ENCODE measurements at regions not wholly inside any gene's neighbourhood (a gene's known extent, or its start where the extent isn't known, plus 50 kb on each side); places are given as distances from the start of the nearest gene placed in this dataset.

DNA sequence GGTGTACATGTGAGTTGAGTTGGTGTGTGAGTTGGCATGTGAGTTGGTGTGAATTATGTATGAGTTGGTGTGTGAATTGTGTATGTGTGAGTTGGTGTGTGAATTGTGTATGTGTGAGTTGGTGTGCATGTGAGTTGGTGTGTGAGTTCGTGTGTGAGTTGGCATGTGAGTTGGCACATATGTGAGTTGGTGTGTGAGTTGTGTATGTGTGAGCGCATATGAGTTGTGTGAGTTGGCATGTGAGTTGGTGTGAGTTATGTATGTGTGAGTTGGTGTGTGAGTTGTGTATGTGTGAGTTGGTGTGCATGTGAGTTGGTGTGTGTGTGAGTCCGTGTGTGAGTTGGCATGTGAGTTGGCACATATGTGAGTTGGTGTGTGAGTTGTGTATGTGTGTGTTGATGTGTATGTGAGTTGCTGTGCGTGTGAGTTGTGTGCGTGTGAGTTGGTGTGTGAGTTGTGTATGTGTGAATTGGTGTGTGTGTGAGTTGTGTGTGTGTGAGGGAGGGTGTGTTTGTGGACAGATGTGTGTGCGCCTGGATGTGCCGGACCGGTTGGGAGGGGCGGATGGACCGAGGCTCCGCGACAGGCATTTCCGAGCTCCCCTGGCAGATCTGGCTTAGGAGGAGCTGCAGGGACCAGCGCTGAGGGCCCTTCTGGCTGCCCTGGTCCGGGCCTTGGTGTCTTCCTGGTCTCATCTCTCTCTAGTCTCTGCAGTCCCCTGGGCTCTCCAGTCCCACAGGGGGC, 162.5 kb upstream of the IER5L start:
- no peak for DNase-seq

DNA sequence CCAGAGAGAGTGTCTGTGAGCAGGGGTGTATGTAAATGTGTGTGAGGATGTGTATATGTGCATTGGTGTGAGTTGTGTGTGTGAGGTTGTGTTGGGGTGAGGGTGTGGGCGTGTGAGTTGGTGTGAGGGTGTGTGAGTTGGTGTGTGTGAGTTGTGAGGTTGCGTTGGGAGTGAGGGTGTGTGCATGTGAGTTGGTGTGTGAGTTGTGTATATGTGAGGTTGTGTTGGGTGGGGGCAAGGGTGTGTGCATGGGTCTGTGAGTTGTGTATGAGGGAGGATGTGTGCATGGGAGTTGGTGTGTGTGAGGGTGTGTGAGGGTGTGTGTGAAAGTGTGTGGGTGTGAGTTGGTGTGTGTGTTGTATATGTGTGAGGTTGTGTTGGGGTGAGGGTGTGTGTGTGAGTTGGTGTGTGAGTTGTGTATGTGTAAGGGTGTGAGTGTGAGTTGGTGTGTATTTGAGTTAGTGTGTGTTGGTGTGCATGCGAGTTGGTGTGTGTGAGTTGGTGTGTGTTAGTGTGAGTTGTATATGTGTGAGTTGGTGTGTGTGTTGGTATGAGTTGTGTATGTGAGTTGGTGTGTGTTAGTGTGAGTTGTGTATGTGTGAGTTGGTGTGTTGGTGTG, 161.6 kb upstream of the IER5L start:
- no peak for DNase-seq

DNA sequence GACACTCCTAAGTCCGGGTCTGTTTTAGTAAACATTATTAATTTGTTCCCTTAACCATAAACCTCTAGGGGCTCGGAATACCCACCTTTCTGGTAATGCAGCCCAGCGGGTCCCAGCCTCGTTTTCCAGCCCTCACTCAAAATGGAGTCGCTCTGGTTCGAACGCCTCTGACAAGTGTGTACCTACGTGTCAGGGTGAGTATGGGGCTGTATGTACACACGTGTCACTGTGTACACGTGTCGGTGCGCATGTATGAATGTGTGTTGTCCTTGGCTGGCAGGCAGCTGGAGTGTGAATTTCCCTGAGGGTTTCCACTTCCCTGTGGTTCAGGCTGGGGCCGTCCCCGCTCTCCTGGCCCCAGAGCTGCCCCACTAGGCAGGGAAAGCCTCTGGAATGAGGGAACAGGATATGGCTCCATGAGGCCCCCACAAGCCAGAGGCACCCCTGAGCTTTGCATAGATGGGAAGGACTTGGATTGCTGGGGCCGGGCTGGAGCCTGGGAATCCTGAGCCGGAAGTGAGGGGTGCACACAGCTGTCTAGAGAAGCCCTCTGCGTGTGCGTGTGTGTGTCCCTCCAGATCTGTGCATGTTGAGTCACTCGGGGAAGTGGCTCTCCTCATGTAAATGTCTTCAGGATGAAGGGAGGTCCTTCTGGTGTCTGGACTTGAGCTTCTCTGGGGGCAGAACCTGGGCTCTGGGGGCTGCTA, 160.8 kb upstream of the IER5L start:
- no peak for DNase-seq

DNA sequence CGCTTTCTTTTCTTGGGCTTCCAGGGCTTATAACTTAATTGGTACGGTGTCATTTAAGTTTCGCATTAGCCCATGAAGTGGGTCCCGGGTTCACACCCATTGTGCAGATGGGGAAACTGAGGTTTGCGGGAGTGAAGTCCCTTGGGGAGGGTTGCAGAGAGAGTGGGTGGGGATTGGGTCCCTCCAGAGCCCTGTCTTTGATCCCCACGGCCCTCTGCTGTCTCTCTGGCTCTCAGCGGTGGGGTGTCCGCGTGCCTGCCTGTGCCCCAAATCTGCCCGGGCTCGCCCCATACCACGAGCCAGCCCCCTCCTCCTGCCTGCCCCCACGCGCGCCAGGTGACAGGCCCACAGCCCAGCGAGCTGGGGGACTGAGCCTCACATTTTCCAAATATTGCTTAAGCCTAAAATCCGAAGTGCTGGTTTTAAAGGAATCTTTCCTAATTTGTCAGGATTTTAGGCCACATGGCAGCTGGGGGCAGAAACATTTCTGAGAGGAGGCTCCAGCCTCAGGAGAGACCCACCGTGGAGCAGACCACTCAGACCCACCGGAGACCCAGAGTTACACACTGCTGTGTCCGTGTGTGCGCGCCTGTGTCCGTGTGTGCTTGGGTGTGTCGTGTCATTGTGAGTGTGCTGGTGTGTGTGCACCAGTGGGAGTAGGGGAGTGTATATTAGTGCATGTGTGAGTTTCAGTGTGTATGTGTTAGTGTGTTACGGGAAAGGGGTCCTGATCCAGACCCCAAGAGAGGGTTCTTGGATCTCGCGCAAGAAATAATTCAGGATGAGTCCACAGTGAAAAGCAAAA, 159.5 kb upstream of the IER5L start:
- DNase-seq, result no peak

DNA sequence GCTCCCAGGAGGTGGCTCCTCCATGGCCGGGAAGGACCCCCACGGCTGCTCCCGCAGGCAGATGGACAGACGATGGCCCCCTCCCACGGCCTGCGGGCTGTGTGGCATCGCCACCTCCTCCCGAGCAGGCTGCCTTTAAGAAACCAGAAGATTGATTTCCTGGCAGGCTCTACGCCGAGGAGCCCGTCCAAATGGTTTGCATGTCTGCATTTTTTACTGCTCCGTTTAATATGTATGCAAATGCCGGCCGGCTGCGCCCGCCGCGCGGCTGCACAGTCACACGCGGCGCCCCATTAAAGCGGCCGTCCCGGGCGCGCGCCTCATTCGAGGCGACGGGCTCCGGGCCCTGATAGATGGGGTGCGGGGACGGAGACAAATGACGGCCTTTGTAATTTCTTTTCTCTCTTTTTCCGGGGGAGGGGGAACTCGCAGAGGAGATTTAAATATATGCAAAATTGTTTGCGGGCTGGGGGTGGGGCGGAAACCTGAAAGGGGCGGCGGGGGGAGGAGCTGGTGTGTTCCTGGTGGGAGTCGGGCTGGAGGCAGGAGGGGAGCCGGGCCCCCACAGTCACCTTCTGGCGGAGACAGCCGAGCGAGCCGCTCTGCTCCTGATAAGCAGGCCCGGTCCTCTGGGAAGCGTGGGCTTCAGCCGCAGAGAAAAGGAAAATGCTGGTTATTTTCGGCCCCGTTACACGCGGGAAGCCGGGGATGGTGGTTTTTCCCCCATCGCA, 158.7 kb upstream of the IER5L start:
- DNase-seq, result peak; percentile 31

DNA sequence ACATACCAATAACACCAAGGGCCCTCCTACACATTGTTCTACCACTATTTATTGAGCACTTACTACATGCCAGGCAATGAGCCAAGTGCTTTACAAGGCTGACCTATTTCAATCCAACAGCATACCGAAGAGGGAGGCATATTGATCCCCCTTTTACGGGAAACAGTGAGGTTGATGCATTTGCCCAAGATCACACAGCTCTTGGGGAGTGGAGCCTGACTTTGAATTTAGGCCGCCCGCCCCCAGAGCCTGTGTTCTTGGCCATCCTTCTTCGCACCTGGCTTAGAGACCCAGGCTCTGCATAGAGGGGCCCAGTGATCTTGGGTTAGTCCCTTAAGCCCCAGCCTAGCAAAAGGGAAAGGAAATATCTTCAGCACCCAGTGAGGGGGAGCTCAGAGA, 158.1 kb upstream of the IER5L start:
- no peak for DNase-seq

DNA sequence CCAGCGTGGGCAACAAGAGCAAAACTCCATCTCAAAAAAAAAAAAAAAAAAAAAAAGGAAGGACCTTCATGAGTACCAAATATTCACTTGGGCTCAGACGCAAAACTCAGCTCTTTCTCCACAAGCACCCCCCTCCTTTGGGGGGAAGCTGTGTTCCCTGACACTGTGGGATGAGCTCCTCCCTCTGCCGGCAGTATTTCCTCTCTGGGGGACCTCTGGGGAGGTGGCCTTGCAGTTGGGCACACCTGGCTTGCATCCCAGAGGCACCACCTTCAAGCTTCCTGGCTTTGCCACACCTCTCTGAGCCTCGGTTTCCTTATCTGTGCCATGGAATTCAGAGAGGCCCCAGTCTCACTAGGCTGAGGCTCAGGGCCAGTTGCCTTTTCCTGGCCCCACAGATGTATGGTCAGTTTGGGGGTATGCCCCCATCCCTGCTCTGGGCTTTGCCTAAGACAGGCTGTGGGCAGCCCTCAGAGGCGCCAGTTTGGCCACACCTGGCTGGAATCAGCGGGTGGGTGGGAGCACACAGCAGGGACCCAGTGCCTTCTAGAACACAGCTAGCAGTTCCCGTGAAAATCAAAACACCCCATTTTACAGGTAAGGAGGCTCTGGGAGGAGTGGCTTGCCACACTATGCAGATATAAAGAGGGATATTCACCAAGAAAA, 157.5 kb upstream of the IER5L start:
- DNase-seq, result no peak

DNA sequence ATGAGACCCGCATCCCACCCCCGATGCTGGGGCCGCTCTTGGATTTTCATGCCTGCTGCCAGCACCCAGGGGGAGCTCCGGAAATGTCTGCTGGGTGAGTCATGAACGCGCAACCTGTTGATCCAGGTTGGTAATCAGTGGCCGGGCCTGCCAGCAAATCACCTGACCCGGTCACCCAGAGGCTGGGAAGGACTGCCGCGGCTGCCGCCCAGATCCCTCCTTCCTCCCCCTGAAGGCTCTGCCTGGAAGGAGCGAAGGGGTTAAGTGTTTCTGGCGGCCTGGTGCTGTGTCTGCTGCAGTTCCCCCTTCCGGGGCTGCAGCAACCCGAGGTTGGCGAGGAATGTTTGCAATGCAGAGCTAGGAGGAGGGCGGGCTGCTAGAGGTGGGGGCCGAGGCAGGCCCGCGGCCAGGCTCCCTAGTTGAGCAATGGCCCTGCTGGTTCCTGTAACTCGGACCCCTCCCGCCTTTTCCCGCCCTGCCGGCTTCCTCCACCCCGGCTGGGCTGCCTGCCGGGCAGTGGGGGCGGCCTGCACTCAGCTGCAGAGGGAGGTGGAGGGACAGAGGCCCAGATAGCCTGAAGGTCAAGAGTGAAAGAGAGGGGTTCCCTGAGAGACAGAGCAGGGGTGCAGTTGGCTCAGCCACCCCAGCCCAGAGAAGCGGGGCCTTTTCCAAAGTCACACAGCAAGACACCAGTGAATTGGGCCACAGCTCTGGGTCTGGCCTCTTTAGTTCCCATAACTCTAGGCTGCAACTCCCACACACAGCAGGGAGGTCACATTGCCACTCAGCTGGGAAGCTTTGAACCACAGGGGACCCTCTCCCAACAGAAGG, 156.3 kb upstream of the IER5L start:
- DNase-seq, result peak; percentile 56

DNA sequence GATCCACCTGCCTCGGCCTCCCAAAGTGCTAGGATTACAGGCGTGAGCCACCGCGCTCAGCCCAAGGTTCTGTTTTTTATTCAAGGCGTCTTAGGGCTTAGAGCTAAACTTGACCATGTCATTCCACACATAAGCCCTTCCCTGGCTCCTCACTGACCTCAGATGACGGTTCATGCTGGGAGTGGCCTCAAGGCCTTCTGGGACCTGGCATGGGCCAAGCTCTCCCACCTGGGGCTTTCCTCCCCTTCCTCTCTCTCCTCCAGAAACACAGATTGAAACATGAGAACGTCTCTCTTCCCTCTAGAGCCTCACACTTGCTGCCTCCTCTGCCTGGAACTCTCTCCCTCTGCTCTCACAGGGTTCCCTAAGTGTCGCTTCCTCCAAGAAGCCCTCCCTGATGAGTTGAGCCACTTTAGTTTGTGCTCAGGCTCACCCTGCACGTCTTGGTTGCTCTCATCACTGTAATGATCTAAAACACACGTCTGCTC, 155.6 kb upstream of the IER5L start:
- DNase-seq, result no peak

DNA sequence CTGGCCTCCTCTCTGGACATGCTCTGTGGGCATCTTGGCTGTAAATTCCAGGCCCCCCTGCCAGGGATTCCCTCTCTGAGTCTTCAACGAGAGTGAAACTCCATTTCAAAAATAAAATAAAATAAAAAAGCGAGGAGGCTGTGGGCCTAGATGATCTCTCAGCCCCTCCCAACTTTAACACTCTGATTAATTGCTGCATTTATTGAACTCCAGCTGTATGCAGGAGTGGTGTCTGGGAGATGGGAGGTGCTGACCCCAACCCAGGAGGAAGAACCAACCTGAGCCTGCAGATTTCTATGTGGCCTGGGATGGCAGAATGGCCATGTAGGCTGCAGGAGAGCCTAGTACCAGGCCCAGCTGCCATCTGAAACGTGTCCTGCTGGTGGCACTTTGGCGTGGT, 154.5 kb upstream of the IER5L start:
- no peak for DNase-seq

DNA sequence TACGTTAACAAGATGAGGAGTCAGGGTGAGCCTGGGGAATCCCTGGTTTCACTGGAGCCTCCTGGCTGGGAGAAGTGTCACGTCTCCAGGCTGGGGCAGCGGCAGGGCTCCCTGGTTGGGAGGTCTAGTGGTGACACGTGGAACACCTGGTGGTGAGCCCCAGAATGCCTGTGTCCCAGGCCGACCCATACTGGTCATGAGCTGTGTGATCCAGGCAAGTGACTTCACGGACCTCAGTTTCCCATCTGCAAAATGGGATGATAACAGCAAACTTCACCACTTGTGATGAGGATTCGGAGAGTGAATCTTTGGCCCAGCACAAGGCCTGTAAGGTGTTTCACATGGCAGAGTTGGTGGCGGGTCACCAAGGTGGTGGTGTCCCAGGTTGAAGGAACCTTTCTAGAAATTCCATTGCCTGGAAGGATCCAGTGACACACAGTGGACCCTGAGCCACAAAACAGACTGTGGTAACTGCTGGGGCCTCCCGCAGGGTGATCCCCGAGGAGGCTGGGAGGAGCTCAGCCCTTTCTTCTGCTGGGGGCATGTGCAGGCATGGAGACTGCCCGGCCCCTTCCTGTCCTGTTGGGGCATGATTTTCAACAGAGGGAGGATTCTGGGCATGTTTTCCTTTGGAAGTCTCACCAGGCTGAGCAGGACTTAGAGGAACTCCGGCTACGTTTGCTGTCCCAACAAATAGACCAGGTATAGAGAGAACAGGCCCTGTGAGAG, 153.9 kb upstream of the IER5L start:
- DNase-seq, result no peak

DNA sequence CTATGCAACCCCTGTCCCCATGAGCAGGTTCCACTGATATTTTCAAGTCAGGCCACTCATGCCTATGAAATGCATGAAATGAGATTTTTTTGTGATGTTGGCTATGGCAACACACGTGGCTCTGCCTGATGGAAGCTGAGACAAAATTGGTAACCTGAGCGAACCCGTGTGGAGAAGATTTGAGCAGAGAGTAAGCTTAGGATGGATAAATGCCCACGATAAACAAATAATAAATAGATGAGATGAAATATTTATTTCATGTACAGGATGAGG, 153.4 kb upstream of the IER5L start:
- DNase-seq, result no peak

DNA sequence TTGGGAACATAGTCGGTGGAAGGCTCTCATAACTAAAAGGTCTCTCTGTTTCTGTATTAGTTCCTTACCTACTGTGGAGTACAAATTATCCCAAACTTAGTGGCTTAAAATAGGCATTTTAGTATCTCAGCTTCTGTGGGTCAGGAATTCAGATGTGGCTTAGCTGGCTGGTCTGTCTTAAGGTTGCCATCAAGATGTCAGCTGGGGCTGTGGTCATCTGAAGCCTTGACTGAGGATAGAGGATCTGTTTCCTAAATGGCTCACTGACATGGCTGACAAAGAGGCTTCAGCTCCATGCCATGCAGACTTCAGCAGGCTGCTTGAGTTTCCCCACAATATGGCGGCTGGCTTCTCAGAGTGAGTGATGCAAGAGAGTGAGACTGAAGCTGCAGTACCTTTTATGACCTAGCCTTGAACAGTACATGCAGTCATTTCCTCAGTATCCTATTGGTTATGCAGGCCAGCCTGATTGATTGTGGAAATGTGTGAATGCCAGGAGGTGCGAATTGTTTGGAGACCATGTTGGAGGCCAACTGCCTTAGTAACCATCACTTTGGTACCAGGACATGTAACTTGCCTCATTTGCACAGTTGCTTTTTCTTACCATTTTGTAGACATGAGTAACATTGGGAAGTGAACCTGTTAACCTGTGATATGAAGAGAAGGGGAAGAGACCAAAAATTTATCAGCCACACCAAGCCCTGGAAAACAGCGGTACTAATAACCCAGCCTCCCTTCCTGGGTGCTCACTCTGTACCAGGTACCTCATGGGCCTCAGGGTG, 152.8 kb upstream of the IER5L start:
- peak; percentile 18 for DNase-seq

DNA sequence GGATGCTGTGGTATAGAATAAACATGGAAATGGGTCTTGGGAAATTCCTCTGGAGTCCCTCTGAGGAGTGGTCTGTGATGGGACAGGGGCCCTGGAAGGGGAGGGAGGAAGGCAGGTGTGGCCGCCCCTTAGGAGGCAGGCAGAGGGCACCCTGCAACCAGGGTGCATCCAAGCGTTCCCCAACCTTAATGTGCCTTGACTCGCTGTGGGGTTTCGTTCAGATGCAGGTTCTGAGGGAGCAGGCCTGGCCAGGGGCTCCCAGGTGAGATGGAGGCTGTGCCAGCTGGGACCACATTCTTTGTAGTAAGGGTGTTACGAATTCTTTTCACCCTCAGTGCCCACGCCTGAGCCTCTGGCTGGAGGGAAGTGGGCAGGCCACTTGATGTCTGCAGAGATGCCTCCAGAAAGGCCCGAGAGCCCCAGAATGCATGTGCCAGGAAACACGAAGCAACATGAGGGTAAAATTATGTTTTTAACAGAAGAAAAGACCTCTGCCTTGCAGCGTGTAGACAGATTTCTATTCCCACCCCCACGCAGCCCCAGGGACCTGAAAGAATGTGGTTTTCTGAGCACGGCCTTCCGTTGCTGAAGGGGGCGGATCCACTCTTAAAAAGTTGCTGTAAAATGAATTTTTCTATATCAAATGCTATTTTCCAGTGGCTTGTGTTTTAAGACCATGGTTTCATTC, 150.4 kb upstream of the IER5L start:
- DNase-seq, result no peak

DNA sequence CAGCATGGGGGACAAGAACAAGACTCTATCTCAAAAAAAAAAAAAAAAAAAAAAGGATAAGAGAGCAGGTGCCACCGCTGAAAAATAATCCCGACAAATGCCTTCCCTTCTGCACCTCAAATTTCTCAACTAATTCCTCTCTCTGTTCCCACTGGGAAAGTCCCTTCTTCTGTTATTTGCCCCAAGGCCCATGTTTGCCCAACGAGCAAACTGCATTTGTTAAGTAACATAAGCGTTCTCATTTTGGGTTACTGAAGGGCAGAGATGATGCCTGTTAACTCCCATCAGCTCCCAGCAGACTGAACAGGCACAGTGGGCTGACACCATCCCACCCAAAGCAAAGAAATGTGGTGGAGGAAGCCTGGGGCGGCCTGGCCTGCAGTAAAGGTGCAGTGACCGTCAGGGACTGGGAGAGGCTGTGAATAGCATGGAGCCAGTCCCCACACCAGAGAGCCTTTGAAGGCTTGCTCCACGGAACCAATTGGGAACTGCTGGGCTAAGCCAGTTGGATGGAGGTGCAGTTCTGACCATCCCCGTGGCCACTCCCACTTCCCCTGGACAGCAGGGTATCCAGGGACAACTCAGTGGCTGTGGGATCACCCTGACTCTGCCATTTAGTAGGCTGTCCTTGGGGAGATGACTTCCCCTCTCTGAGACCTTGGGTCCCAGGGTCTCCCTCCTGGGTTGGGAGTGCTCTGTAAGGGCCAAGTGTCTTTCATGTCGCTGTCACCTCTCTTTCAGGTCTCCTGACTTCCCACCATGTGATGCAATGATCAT, 149.7 kb upstream of the IER5L start:
- no peak for DNase-seq

DNA sequence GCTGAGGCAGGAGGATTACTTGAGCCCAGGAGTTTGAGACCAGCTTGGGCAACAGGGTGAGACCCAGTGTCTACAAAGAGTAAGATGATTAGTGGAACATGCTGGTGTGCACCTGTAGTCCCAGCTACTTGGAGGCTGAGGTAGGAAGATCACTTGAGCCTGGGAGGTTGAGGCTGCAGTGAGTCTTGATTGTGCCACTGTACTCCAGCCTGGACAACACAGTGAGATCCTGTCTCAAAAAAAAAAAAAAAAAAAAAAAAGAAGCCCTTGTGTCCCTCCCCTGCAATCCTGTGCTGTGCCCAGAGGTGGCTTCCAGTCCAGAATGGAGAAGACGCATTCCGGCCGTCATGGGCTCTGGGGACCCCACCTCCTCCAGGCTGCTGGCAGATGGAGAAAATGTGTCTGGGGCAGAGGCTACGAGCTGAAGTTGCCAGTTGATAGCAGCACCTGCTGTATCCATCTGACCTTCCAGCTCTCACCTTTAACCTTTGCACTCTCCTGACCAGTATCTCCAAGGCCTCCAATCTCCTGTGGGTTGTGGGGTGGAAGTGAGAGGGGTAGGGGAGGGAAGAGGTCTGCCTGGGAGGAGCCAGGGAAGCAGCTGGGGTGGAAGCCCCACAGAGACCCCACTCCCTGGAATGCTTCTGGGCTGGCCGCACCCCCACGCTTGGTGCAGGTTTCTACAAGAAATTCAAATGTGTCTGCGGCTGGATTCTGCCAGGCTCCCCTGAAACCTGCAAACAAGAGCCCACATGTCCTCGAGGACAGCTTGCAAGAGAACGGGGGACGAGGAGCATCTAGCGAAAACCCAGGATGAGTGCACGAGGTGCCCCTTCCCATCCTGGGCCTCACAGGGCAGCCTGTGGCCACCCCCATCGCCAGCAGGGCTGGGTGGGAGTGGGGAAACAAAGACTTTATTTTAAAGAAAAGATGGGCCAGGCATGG, 148.3 kb upstream of the IER5L start:
- no peak for DNase-seq
